ENCODE measurements at regions not wholly inside any gene's neighbourhood (a gene's known extent, or its start where the extent isn't known, plus 50 kb on each side); places are given as distances from the start of the nearest gene placed in this dataset.

GRCh38 chr1:194105381-194105780 is 919.0 kb upstream of the B3GALT2 start:
- no peak for TF ChIP-seq CTCF (conservative IDR thresholded peaks at IDR 0.05; ENCODE audit: low read length)
- TF ChIP-seq EZH2phosphoT487 (IDR thresholded peaks at IDR 0.05; ENCODE audit: borderline replicate concordance, low read depth, low read length), result no peak
